Bronchial epithelial cell (primary cell): ENCODE measurements at regions not wholly inside any gene's neighbourhood (a gene's known extent, or its start where the extent isn't known, plus 50 kb on each side); places are given as distances from the start of the nearest gene placed in this dataset.

ENCODE experiments used
- DNase-seq: peaks from one replicate; pipeline ENCODE4 v3.0.0-alpha.2; 2010; ENCODE audit warnings: low read depth
- FAIRE-seq: peaks from 2 replicates; lab custom pipeline; 2011; peaks lifted over from hg19 to GRCh38; lab: Jason Lieb, UNC
- H3K27me3 ChIP-seq: 2 replicates; pipeline ENCODE4 v1.5.1; 2011; ENCODE audit warnings: low read length; ENCODE audit not compliant: control insufficient read depth, insufficient read depth
- H3K36me3 ChIP-seq: 2 replicates; pipeline ENCODE4 v1.5.1; 2011; ENCODE audit warnings: low read length; ENCODE audit not compliant: control insufficient read depth, insufficient read depth
- H3K4me3 ChIP-seq: 2 replicates; pipeline ENCODE4 v1.5.1; 2011; ENCODE audit warnings: mild to moderate bottlenecking, low read depth, low read length, control low read depth
- TF ChIP-seq, protein P1 (sequence below): IDR thresholded peaks from 2 replicates; pipeline ENCODE4 v1.5.1; 2011; ENCODE audit warnings: mild to moderate bottlenecking, moderate library complexity, low read length, control low read depth, inconsistent platforms; ENCODE audit not compliant: insufficient read depth, severe bottlenecking

DNA sequence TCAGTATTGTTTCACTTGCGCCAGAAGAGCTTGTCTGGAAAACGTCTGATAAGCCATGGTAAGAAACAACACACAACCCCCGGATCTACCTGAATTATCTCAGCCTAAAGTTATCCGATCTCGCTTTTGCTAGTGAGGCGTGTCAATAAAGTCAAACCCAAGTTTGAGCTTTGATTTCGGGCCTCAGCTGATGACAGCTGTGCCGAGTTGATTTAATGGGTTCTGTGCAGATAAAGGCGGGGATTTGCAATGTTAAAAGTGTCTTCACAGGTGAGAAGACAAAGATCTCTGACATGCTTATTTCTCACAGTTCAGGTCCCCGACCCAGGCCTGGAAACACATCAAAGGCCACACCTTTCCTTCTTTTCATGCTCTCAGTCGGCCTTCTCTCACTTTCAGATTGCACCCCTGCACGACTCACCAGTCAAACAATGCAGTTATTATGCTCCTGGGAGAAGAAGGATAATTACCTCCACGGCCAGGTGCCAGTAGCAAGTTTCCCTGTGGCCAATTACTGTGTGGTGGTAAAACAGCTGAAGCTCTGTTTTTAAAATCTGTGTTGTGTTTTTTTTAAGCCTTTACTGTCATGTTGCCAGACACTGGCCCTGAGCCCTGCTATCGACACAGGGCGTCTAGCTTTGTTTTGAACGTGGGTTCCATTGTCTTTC is 245.3 kb upstream of the RUNX1 start:
- TF ChIP-seq, protein P1, sequence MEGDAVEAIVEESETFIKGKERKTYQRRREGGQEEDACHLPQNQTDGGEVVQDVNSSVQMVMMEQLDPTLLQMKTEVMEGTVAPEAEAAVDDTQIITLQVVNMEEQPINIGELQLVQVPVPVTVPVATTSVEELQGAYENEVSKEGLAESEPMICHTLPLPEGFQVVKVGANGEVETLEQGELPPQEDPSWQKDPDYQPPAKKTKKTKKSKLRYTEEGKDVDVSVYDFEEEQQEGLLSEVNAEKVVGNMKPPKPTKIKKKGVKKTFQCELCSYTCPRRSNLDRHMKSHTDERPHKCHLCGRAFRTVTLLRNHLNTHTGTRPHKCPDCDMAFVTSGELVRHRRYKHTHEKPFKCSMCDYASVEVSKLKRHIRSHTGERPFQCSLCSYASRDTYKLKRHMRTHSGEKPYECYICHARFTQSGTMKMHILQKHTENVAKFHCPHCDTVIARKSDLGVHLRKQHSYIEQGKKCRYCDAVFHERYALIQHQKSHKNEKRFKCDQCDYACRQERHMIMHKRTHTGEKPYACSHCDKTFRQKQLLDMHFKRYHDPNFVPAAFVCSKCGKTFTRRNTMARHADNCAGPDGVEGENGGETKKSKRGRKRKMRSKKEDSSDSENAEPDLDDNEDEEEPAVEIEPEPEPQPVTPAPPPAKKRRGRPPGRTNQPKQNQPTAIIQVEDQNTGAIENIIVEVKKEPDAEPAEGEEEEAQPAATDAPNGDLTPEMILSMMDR, result no peak
- DNase-seq (peak; percentile 40), FAIRE-seq (no peak)
- no peaks in the 10 kb centered on the region for H3K36me3 ChIP-seq
- H3K27me3 ChIP-seq, result no peaks in the 10 kb centered on the region
- no peak overlapping the region for H3K4me3 ChIP-seq

DNA sequence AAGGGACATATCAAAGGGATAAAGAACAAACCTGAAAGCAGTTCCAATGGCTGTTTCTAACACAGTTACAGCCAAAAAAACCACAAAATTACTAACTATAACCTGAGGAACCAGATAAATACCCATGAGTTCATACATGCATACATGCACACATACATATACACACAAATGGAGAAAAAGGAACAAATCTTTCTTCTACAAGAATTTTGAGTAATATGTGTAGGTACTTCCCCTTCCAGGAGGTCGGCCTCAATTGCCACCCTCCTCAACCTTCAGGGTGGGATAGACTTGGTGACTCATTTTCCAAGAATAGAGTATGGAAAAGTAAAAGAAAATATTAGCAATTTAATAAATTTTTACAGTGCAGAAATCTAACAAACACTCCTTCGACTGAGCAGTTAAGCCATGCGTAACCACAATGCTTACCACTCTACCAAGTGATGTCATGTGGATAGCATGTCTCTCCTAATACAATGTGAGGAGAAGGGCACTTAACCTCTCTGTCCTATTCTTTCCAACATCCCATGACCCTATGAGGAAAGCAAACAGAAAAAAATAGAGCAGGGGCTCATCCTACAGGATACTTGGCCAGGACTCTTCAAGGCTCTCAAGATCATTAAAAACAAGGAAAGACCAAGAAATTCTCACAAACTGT is 243.0 kb upstream of the RUNX1 start:
- Histone ChIP-seq H3K4me3 (no peak overlapping the region), H3K36me3 (no peaks in the 10 kb centered on the region), H3K27me3 (no peaks in the 10 kb centered on the region)
- TF ChIP-seq, protein P1, result no peak
- DNase-seq, result no peak
- FAIRE-seq, result no peak

DNA sequence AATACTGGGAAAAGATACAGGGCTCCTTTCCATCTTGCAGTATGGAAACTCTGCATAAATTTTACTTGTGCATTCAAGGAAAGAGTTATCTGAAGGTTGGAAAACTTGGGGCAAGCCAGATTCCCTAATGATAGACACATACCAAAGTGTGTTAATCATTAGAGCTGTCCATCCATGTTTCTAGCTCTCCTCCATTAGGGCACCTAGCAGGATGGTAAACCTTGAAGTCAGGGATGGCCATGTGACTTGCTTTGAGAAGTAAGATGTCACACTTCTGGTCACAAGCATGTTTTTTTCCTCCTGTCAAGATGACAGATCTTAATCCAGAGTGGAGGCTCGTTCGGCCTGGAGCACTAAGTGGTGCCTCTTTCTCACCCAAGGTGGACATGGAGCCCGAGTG is 241.9 kb upstream of the RUNX1 start:
- TF ChIP-seq, protein P1, result no peak
- DNase-seq, result no peak
- Histone ChIP-seq H3K36me3 (no peaks in the 10 kb centered on the region), H3K4me3 (no peak overlapping the region), H3K27me3 (no peaks in the 10 kb centered on the region)
- FAIRE-seq, result no peak

DNA sequence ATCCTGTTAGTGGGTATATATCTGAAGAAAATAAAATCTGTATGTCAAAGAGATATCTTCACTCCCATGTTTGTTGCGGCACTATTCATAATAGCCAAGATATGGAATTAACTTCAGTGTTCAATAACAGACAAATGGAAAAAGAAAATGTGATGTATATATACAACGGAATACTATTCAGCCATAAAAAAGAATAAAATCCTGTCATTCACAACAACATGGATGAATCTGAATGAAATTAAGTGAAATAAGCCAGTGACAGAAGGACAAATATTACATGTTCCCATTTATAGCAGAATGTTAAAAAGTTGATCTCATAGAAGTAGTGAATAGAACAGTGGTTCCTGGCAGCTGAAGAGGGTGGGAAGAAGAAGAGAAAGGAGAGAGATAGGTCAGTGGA is 239.1 kb upstream of the RUNX1 start:
- TF ChIP-seq, protein P1, result no peak
- Histone ChIP-seq H3K27me3 (no peaks in the 10 kb centered on the region), H3K4me3 (no peak overlapping the region), H3K36me3 (no peaks in the 10 kb centered on the region)
- no peak for FAIRE-seq
- DNase-seq, result no peak

DNA sequence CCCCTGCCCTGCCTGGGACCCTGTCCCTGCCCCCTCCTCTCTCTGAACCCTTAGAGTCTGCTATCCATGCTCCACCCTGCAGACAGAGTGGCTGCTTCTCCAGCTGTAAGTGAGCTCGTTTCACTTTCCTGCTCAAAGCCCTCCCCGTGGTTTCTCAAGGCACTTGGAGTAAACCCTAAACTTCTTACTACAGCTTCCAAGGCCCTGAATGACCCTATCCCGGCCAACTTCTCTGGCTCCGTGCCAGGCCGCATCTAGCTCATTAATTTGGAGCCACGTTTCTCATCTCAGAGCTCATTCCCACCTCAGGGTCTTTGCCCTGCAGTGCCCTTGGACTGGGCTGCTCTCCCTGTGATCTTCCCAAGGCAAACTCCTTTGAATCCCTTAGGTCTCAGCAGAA is 235.1 kb upstream of the RUNX1 start:
- TF ChIP-seq, protein P1, result no peak
- no peak for FAIRE-seq

DNA sequence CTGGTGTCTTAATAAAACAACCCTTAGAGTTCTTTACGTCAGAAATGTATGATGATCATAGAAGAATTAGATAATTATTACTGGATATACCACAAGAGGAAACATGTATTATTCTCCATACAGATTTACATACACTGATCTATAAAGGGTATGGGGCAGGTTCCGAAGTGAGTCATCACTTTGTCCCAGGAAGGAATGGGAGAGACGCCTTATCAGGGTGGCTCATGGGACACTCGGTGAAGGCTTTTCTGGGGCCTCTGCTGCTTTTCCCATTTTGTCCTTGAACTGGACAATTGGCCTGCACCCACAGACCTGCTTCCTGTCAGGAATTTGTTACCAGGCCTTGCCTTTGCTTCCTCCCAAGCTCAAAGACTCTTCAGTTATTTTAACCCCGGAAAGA is 233.8 kb upstream of the RUNX1 start:
- FAIRE-seq (no peak), DNase-seq (no peak)
- Histone ChIP-seq H3K27me3 (no peaks in the 10 kb centered on the region), H3K36me3 (no peaks in the 10 kb centered on the region), H3K4me3 (no peak overlapping the region)
- TF ChIP-seq, protein P1, result no peak

More for the DNA sequence above, 235.1 kb upstream of the RUNX1 start:
- no peaks in the 10 kb centered on the region for H3K36me3 ChIP-seq
- H3K4me3 ChIP-seq, result no peak overlapping the region
- H3K27me3 ChIP-seq, result no peaks in the 10 kb centered on the region
- DNase-seq, result no peak
